Tibial nerve (tissue), 3 donors: ENCODE measurements at regions not wholly inside any gene's neighbourhood (a gene's known extent, or its start where the extent isn't known, plus 50 kb on each side); places are given as distances from the start of the nearest gene placed in this dataset.

Experiments used
- POLR2A ChIP-seq, 2 donors: fragments of 450-650 bp; IDR thresholded peaks; one replicate each; pipeline ENCODE4 v1.6.1; 2017; ENCODE audit warnings: antibody characterized with exemption in 2 of 2, mild to moderate bottlenecking in 2 of 2, moderate library complexity in 2 of 2
- TF ChIP-seq, protein P1 (sequence below), 5 experiments: fragments of 200-600 bp in 3 of 5; fragments of 450-650 bp in 2 of 5; sonication (generic) in 3 of 5; IDR thresholded peaks; one replicate each; pipeline ENCODE4 v1.5.1; 2016 to 2019; ENCODE audit warnings: antibody characterized with exemption in 5 of 5, mild to moderate bottlenecking in 3 of 5, moderate library complexity in 2 of 5

DNA sequence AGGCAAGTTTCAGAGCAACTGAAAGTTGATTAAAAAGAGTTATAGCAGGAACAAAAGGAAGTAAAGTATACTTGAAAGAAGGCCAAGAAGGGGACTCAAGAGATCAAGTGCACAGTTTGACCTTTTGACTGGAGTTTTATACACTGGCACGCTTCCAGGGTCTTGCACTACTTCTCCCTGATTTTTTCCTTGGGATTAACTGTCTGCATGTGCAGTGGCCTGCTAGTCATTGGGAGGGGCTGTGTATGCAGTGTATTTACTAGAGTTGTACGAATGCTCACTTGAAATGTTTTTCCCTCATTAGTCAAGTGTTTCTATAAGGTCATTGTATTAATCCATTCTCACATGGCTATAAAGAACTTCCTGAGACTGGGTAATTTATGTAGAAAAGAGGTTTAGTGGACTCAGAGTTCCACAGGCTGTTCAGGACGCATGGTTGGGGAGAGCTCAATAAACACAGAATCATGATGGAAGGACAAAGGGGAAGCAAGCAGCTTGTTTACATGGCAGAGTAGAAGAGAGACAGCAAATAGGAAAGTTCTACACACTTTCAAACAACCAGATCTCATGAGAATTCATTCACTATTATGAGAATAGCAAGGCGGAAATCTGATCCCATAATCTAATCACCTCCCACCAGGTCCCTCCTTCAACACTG lies 571.8 kb downstream of the ZPLD1 start:
- TF ChIP-seq, protein P1, sequence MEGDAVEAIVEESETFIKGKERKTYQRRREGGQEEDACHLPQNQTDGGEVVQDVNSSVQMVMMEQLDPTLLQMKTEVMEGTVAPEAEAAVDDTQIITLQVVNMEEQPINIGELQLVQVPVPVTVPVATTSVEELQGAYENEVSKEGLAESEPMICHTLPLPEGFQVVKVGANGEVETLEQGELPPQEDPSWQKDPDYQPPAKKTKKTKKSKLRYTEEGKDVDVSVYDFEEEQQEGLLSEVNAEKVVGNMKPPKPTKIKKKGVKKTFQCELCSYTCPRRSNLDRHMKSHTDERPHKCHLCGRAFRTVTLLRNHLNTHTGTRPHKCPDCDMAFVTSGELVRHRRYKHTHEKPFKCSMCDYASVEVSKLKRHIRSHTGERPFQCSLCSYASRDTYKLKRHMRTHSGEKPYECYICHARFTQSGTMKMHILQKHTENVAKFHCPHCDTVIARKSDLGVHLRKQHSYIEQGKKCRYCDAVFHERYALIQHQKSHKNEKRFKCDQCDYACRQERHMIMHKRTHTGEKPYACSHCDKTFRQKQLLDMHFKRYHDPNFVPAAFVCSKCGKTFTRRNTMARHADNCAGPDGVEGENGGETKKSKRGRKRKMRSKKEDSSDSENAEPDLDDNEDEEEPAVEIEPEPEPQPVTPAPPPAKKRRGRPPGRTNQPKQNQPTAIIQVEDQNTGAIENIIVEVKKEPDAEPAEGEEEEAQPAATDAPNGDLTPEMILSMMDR (IDR thresholded peaks at IDR 0.05), result no peak
- TF ChIP-seq POLR2A (IDR thresholded peaks at IDR 0.05), result no peak
